Activated T-cell treated with anti-CD3 and anti-CD28 coated beads, Interleukin-2, amount 50 U/mL, for 24 hours (primary cell): ENCODE measurements at regions not wholly inside any gene's neighbourhood (a gene's known extent, or its start where the extent isn't known, plus 50 kb on each side); places are given as distances from the start of the nearest gene placed in this dataset.
A peak's percentile ranks its signal among the peaks of the same experiment; 100 is the strongest.

ENCODE experiments used
- DNase-seq: peaks from one replicate; pipeline ENCODE4 v3.0.0-alpha.2; 2020
- H3K27ac Mint-ChIP-seq: 2 replicates; pipeline ENCODE4 v1.8.0; 2020; ENCODE audit warnings: mild to moderate bottlenecking, mixed read lengths
- H3K27me3 Mint-ChIP-seq: 2 replicates; pipeline ENCODE4 v1.8.0; 2020; ENCODE audit warnings: mixed read lengths
- H3K36me3 Mint-ChIP-seq: 2 replicates; pipeline ENCODE4 v1.8.0; 2020; ENCODE audit warnings: low read depth, mixed read lengths
- H3K4me1 Mint-ChIP-seq: 2 replicates; pipeline ENCODE4 v1.8.0; 2020; ENCODE audit warnings: low read depth, mixed read lengths
- H3K4me3 Mint-ChIP-seq: 2 replicates; pipeline ENCODE4 v1.8.0; 2020; ENCODE audit warnings: mild to moderate bottlenecking, moderate library complexity, mixed read lengths
- H3K9me3 Mint-ChIP-seq: 2 replicates; pipeline ENCODE4 v1.8.0; 2020; ENCODE audit warnings: mixed read lengths

DNA sequence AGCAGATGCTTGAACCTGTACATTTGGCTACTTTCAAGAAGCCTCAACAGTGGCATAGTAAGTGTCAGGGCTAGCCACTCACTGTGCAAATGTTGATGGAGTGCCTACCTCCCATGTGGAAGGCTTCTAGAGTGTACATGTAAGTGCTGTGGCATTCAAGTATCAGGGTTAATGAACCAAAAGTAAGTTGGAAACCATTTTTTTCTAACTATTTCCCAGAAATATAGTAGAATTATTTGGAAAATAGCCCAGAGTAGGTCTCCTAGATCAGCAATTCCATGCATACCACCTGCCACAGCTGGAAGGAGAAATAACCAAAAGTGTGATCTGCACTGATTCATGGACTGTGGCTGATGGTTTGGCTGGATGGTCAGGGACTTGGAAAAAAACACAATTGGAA, 53.3 kb downstream of the FOXD1 start:
- Mint-ChIP-seq H3K9me3 (no peaks in the 10 kb centered on the region), H3K27ac (no peak overlapping the region), H3K4me1 (no peaks in the 10 kb centered on the region), H3K36me3 (no peaks in the 10 kb centered on the region), H3K4me3 (no peak overlapping the region), H3K27me3 (peaks cover 22% of the 10 kb centered on the region)
- no peak for DNase-seq

DNA sequence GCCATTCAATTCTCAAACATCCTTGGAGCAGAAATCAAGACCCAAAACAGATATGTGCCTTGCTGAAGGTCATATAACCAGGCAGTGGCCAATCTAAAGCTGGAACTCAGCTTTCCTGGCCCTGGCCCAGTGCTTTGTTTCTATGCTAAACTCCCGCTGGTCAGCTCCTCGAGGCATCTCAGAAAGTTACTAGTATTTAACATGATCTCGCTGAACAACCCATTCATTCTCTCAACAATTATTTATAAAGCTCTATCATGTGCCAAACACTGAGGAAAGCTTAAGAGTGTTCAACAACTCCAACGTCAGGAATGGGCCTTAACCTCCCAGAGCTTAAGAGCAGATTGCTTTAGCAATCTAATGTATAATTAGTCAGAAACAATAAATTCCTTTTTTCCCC, 54.0 kb downstream of the FOXD1 start:
- Mint-ChIP-seq H3K4me1 (no peaks in the 10 kb centered on the region), H3K9me3 (no peaks in the 10 kb centered on the region), H3K27ac (no peak overlapping the region), H3K27me3 (peaks cover 21% of the 10 kb centered on the region), H3K4me3 (no peak overlapping the region), H3K36me3 (no peaks in the 10 kb centered on the region)
- DNase-seq = no peak

DNA sequence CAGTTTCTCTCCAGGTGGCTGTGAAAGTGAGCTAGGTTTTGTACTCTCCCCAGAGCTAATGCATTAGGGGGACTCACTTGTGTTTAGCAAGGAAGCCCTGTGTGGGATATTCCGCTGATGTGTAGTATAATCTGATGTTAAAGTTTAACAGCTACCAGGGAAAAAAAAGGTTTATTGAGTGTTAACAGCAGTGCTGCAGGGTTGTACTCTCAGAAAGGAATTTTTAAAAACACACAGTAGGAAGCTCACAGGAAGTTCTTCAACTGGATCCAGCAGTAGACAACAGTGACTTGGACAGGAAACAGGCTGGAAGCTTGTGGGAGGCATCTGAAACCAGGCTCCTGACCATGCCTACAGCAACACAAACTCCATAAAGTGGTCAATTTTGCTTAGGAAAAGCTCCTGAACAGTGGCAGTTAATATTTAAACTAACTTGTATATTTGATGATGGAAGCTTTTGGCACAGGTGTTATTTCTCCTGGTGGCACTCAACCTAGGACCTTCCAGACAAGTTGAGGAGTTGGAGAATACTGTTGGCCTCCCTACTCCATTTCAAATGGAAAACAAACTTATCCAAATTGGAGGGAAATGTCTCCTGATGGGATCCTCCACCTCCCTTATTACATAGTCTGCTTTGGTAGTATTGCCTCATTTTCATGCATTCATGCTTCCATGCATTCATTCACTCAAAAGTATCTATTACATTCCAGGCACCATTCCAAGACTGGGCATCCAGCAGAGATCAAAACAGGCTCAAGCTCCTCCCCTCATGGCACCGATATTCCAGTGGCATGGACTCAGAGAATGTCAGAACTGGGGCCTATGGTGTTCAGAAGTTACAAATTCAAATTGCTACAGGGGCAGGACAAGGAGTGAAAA, 54.7 kb downstream of the FOXD1 start:
- no peak for DNase-seq
- Mint-ChIP-seq H3K36me3 (no peaks in the 10 kb centered on the region), H3K27me3 (peaks cover 21% of the 10 kb centered on the region), H3K4me1 (no peaks in the 10 kb centered on the region), H3K27ac (no peak overlapping the region), H3K9me3 (no peaks in the 10 kb centered on the region), H3K4me3 (no peak overlapping the region)

DNA sequence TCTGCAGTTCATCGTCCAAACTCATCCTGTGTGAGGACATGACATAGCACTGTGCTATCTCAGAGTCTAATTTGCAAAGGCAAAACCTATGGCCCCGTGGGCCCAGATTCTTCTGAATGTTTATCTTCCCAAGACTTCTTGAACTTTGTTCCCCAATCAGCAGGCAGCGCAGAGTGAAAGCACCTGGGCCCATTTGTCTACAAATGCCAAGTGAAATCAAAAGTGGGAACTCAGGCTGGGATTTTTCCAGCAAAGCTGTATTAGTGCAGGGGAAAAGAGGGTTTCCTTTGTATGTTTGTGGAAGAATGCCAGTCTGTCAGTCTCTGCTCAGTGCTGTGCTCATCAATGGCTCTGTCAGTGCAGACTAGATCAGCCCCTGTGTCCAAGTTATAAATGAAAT, 55.8 kb downstream of the FOXD1 start:
- Mint-ChIP-seq H3K4me1 (peaks cover 8% of the 10 kb centered on the region), H3K9me3 (no peaks in the 10 kb centered on the region)

DNA sequence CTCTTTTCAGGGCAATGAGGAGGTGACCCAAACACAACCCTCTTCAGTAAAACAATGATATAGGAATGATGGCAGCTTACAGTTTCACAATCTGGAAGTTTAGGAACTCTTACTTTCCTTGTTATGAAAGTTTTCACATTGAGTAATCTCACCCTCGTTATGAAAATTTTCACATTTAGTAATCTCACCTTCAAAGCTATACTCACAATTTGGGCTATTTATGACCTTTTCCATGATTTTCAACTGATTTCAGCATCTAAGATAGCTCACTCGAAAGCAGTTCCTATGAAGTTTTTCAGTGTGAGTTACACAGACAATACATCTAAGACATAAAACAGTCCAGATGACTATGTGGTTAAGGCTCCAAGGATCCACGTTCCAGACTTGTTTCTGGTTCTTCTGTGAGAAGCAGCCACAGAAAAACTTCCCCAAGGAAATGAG, 57.1 kb downstream of the FOXD1 start:
- Mint-ChIP-seq H3K4me3 (no peak overlapping the region), H3K9me3 (no peaks in the 10 kb centered on the region), H3K27me3 (peaks cover 19% of the 10 kb centered on the region), H3K27ac (no peak overlapping the region), H3K36me3 (no peaks in the 10 kb centered on the region), H3K4me1 (peaks cover 18% of the 10 kb centered on the region)
- no peak for DNase-seq

More for the DNA sequence above, 55.8 kb downstream of the FOXD1 start:
- Mint-ChIP-seq H3K27ac (no peak overlapping the region), H3K27me3 (peaks cover 18% of the 10 kb centered on the region), H3K36me3 (no peaks in the 10 kb centered on the region), H3K4me3 (no peak overlapping the region)
- no peak for DNase-seq

DNA sequence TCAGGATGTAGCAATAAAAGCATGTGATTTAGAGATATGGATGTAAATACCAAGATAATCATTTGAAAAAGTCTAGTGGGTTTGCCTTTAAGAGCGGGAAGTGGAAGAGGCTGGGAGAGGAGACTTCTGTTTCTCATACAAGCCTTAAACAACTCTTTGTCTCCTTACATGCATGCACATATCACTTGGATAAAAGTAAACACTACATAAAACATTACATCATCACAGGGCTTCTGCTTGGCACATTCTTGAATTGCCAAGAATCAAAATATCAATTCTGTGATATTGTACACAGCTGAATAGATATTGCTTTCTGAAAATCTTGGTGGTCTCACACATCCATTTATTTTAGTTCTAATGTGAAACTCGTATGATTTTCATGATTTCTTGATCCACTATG, 57.6 kb downstream of the FOXD1 start:
- H3K4me3 Mint-ChIP-seq = no peak overlapping the region
- no peaks in the 10 kb centered on the region for H3K9me3 Mint-ChIP-seq
- DNase-seq = no peak
- H3K36me3 Mint-ChIP-seq = no peaks in the 10 kb centered on the region
- peaks cover 22% of the 10 kb centered on the region for H3K4me1 Mint-ChIP-seq
- no peak overlapping the region for H3K27ac Mint-ChIP-seq
- H3K27me3 Mint-ChIP-seq = peaks cover 18% of the 10 kb centered on the region

DNA sequence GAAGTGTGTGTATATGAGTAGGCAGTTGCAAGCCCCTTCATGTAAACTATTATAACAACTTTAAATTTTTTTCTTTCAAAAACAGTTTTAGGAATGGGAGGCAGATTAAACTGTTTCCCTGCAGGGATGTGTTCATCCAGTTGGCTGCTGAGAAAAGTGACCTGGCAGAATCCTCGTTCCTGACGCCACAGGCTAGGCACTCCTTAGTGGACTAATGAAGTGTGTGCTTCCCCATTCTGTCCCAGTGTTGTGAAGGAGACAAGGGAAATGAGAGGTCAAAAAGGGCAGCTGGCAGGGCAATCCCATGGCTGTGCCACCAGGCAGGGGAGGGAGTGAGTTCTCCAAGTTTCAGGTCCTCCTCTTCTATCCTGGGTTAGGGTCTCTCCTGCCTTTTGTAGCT, 59.8 kb downstream of the FOXD1 start:
- H3K9me3 Mint-ChIP-seq = peaks cover 8% of the 10 kb centered on the region
- H3K4me1 Mint-ChIP-seq = peaks cover 22% of the 10 kb centered on the region
- peaks cover 23% of the 10 kb centered on the region for H3K27me3 Mint-ChIP-seq

DNA sequence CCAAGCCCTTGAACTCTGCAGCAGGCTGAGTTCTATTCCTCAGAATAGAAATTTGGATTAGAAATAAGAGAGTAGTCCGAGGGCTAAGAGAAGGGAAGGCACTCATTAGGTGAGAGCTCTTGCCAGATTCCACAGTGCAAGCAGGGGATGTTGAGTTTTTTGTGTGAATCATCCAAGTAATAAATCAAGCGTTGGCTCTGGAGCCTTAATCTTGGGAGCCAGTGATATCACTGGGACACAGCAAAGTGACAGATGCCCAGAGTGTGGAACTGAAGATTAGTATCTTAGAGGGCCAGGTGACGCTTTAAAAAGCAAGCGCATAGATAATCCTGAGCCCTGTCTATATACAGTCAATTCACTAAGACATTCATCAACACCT, 60.3 kb downstream of the FOXD1 start:
- H3K9me3 Mint-ChIP-seq = peaks cover 10% of the 10 kb centered on the region
- peaks cover 22% of the 10 kb centered on the region for H3K4me1 Mint-ChIP-seq
- peaks cover 28% of the 10 kb centered on the region for H3K27me3 Mint-ChIP-seq
- H3K4me3 Mint-ChIP-seq = no peak overlapping the region
- no peak overlapping the region for H3K27ac Mint-ChIP-seq
- H3K36me3 Mint-ChIP-seq = peaks cover 2% of the 10 kb centered on the region
- DNase-seq = no peak

More for the DNA sequence above, 59.8 kb downstream of the FOXD1 start:
- DNase-seq = no peak
- H3K4me3 Mint-ChIP-seq = no peak overlapping the region
- H3K27ac Mint-ChIP-seq = no peak overlapping the region
- peaks cover 2% of the 10 kb centered on the region for H3K36me3 Mint-ChIP-seq

DNA sequence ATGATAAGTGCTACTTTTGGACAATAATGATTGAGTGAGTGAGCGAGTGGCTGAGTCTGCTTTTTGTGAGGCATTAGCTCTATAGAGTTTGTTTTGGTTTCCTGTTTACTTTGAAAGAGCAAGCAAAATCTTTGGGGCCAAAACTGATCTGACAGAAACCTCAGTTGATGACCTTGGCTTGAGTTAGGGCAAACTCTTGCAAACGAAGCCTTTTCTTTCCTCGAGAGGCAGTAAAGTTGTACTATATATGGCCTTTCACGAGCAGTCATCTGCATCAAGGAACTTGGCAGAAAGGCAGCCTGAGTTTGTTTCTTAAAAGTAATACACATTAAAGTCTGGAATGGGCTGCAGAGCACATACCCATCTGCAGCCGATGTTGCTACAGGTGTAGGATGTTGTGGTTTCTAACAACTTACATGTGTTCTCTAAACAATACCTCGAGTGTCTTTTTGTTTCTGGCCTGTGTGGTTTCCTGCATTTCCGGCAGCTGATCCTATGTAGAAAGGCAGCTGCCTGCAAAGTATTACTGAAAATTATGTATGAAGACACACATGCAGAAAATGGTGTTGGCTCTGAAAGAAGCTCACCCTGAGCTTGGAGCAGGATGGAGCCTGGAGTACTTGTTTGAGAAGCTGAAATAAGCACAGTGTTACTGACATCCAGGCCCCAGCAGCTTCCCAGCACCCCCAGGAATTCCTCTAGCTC, 60.8 kb downstream of the FOXD1 start:
- Mint-ChIP-seq H3K36me3 (peaks cover 2% of the 10 kb centered on the region), H3K27ac (no peak overlapping the region), H3K4me3 (no peak overlapping the region), H3K27me3 (peaks cover 30% of the 10 kb centered on the region), H3K9me3 (peaks cover 10% of the 10 kb centered on the region), H3K4me1 (peaks cover 22% of the 10 kb centered on the region)
- no peak for DNase-seq

DNA sequence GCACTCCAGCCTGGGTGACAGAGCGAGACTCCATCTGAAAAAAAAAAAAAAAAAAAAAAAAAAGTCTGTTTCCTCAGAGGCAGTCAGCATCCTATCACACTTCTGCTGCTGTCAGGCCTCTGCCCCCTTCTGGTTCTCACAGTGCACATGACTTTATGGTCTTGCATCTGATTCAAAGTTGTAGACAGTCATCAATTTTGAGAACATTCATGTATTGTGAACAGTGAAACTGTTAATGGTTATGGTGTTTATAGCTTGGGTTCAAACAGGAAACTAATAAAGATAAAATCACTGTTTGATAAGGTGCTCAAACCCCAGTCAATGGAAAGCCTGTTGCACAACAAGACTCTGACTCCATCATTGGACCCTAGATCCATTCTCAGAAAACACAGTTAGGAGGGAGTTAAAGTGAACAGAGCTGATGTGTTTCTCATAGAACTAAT, 61.4 kb downstream of the FOXD1 start:
- DNase-seq = no peak
- Mint-ChIP-seq H3K4me3 (no peak overlapping the region), H3K36me3 (peaks cover 2% of the 10 kb centered on the region), H3K27ac (no peak overlapping the region), H3K9me3 (peaks cover 10% of the 10 kb centered on the region), H3K4me1 (peaks cover 22% of the 10 kb centered on the region), H3K27me3 (peaks cover 36% of the 10 kb centered on the region)

DNA sequence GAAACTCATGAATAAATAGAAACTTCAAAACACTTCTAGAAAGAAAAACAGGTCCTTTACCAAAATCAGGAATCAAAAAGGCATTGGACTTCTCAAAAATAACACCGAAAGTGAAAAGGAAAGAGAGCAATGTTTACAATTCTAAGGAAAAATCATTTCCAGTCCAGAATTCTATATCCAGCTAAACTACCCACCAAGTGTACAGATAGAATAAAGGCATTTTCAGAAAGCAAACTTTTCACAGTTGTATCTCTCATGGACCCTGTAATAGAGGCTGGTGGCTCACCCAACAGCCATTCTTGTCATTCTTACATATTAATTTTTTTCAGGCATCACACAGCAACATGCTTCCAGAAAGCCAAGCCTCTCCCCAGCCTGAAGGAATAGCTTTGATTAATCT, 63.7 kb downstream of the FOXD1 start:
- H3K27me3 Mint-ChIP-seq = peaks cover 54% of the 10 kb centered on the region
- H3K4me1 Mint-ChIP-seq = peaks cover 39% of the 10 kb centered on the region
- no peak for DNase-seq
- H3K4me3 Mint-ChIP-seq = no peak overlapping the region
- H3K36me3 Mint-ChIP-seq = peaks cover 2% of the 10 kb centered on the region
- peaks cover 10% of the 10 kb centered on the region for H3K9me3 Mint-ChIP-seq
- no peak overlapping the region for H3K27ac Mint-ChIP-seq

DNA sequence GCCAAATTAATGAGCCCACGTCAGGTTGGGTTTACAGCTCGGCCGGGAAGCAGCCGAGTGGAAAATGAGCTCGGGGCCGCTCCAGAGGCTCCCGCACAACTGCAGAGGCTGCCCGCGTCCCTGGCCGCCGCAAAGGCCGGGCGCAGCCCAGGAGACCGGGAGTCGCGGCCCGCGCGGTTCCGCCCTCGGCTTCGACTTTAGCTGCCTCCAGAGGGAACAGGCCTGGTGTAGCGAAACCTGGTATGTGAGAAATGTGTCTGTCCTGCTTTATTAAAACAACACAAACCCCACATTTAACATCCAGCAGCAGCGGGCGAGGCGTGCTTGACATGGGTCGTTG, 66.2 kb downstream of the FOXD1 start:
- no peak for DNase-seq
- peaks cover 30% of the 10 kb centered on the region for H3K4me1 Mint-ChIP-seq
- peaks cover 76% of the 10 kb centered on the region for H3K27me3 Mint-ChIP-seq
- no peak overlapping the region for H3K4me3 Mint-ChIP-seq
- H3K9me3 Mint-ChIP-seq = peaks cover 10% of the 10 kb centered on the region
- H3K27ac Mint-ChIP-seq = no peak overlapping the region
- peaks cover 2% of the 10 kb centered on the region for H3K36me3 Mint-ChIP-seq

DNA sequence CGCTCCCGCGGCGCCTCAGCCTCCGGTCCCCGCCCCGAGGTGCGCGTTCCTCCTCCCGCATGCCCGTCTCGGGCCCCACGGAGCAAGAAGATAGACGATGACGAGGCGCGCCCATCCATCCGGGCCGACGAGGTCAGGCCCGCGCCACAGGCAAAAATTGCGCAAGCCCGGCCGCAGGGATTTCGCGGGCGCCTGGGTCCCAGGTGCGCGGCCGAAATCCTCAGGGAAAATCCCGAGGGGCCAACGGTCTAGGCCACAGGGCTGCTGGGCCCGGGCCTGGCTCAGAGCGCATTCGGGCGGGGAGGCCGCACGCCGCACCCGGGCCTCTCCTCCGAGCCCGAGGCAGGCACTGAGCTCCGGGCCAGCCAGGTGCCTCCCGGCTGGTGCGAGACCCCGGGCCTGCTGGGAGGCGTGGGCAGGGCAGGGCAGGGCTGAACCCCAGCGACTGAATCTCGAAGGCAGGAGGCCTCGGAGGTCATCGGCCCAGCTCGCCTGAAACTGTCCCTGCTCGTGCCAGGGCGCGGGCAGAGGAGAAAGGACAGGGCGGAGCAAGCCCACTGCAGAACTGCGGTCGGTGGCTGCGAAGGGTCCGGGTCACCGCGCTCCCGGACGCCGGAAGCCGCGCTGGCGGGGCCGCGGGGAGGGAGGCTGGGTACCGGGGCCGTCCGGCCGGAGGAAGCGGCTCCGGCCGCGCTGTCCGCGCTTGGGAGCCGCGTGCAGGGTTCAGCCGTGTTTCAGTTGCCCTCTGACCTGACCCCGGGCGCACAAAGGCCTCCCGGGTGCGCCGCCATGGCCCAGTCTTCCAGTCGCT, 66.8 kb downstream of the FOXD1 start:
- H3K36me3 Mint-ChIP-seq = peaks cover 2% of the 10 kb centered on the region
- H3K4me1 Mint-ChIP-seq = peaks cover 26% of the 10 kb centered on the region
- peak overlapping the region; percentile 42 for H3K4me3 Mint-ChIP-seq
- peaks cover 79% of the 10 kb centered on the region for H3K27me3 Mint-ChIP-seq
- H3K9me3 Mint-ChIP-seq = peaks cover 10% of the 10 kb centered on the region
- peak; percentile 37 for DNase-seq
- no peak overlapping the region for H3K27ac Mint-ChIP-seq

DNA sequence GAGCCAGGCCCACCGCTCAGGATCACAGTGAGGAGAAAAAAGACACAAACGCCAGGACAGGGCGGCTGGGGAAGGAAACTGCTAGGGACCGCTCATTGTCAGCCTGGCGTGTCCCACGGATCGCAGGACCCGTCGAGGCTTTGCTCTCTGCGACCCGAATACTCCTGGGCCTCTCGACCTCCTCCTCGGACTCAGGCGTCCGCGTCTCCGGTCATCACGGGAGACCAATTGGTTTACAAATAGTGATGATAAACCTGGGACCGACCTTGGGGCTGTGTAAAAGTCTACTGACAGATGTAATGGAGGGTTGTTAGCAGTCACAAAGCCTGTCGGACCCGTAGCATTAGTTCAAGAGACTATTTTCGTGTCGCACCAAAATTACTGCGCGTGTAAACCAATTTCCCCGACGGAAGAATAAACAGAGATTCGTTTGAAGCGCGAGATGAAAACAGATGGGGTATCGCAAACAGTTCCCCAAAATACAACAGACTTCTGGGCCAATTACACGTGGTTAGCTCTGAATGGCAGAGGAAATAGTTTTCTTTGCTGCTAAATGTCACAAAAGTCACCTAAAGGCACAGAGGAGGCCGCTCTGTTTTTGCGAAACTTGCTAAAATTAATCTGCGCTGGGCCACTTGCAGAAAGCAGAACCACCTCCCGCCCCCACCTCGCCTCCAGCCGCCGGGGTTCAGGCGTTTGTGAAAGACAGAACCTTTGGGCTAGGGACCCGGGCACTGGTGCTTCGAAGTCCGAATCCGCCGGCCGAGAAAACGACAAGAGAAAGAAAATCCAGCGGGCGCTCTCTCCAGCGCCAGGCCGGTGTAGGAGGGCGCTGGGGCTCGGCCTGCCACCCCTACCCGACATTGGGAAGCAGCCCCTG, 67.6 kb downstream of the FOXD1 start:
- Mint-ChIP-seq H3K9me3 (peaks cover 10% of the 10 kb centered on the region), H3K4me3 (peak overlapping the region; percentile 42), H3K4me1 (peaks cover 19% of the 10 kb centered on the region), H3K36me3 (peaks cover 2% of the 10 kb centered on the region), H3K27me3 (peaks cover 84% of the 10 kb centered on the region), H3K27ac (no peak overlapping the region)
- peak; percentile 33 for DNase-seq
